ENCODE measurements at regions not wholly inside any gene's neighbourhood (a gene's known extent, or its start where the extent isn't known, plus 50 kb on each side); places are given as distances from the start of the nearest gene placed in this dataset.

GRCh38 chr17:33639103-33639880 is 346.2 kb upstream of the ASIC2 start:
- peaks cover 2% of the 10 kb centered on the region for H3K27me3 Mint-ChIP-seq (ENCODE audit: unreplicated experiment)
- no peak for DNase-seq
- no peak for TF ChIP-seq CTCF (IDR thresholded peaks at IDR 0.05; ENCODE audit: partially characterized antibody, unreplicated experiment)
- H3K4me1 Mint-ChIP-seq (ENCODE audit: low read depth, unreplicated experiment), result peaks cover 11% of the 10 kb centered on the region
- no peak overlapping the region for H3K27ac Mint-ChIP-seq (ENCODE audit: unreplicated experiment)
- H3K9me3 Mint-ChIP-seq (ENCODE audit: unreplicated experiment), result peaks cover 2% of the 10 kb centered on the region
- H3K36me3 Mint-ChIP-seq (ENCODE audit: unreplicated experiment), result peaks cover 8% of the 10 kb centered on the region
- H3K4me3 Mint-ChIP-seq (ENCODE audit: unreplicated experiment), result no peak overlapping the region

GRCh38 chr17:33640629-33641028 is 347.5 kb upstream of the ASIC2 start:
- DNase-seq, result no peak
- Mint-ChIP-seq H3K27ac (ENCODE audit: unreplicated experiment) (no peak overlapping the region), H3K27me3 (ENCODE audit: unreplicated experiment) (peaks cover 2% of the 10 kb centered on the region), H3K36me3 (ENCODE audit: unreplicated experiment) (peaks cover 8% of the 10 kb centered on the region), H3K4me1 (ENCODE audit: low read depth, unreplicated experiment) (peaks cover 11% of the 10 kb centered on the region), H3K4me3 (ENCODE audit: unreplicated experiment) (no peak overlapping the region), H3K9me3 (ENCODE audit: unreplicated experiment) (peaks cover 2% of the 10 kb centered on the region)
- no peak for TF ChIP-seq CTCF (IDR thresholded peaks at IDR 0.05; ENCODE audit: partially characterized antibody, unreplicated experiment)

DNA sequence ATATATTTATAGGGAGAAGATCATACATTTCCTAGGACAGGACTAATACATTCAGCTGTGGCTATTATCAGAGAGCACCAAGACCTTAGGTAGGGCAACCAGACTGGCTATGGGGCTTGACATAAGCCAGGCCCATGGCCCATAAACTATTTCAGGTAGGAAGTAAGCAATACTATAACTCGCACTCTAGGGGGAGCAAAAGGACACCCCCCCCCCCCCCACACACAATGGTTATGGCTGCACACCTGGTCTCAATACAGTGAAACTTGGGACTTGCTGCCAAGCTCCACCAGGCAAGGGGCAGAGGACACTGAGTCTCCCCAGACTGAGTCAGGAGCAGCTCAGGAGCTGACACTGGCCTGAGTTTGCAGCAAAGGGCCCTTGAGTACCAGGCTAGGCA is 348.9 kb upstream of the ASIC2 start:
- Mint-ChIP-seq H3K4me1 (ENCODE audit: low read depth, unreplicated experiment) (peaks cover 8% of the 10 kb centered on the region), H3K9me3 (ENCODE audit: unreplicated experiment) (no peaks in the 10 kb centered on the region), H3K4me3 (ENCODE audit: unreplicated experiment) (no peak overlapping the region), H3K36me3 (ENCODE audit: unreplicated experiment) (peaks cover 8% of the 10 kb centered on the region), H3K27ac (ENCODE audit: unreplicated experiment) (no peak overlapping the region), H3K27me3 (ENCODE audit: unreplicated experiment) (no peaks in the 10 kb centered on the region)
- DNase-seq, result no peak
- no peak for TF ChIP-seq CTCF (IDR thresholded peaks at IDR 0.05; ENCODE audit: partially characterized antibody, unreplicated experiment)

DNA sequence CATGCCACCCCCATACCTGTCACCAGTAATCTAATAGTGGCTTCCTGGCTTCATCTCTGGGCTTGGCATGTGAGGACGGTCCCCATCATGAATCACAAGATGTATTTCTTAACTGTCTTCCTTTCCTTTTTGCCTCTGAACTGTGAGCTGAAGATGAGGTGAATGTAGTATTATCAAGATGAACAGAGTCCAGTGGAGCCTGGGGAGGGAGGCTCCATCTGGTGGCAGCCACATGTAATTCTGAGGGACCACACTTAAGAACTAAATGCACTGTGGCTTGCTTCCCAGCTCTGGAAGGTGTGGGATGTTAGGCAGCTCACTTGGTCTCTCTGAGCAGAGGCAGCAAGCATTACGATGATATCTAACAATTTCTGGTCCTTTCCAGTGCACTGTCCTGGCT is 354.9 kb upstream of the ASIC2 start:
- H3K4me1 Mint-ChIP-seq (ENCODE audit: low read depth, unreplicated experiment), result peaks cover 9% of the 10 kb centered on the region
- no peak overlapping the region for H3K4me3 Mint-ChIP-seq (ENCODE audit: unreplicated experiment)
- peak; percentile 63 for TF ChIP-seq CTCF (IDR thresholded peaks at IDR 0.05; ENCODE audit: partially characterized antibody, unreplicated experiment)
- H3K36me3 Mint-ChIP-seq (ENCODE audit: unreplicated experiment), result no peaks in the 10 kb centered on the region
- H3K9me3 Mint-ChIP-seq (ENCODE audit: unreplicated experiment), result no peaks in the 10 kb centered on the region
- peak; percentile 39 for DNase-seq
- H3K27me3 Mint-ChIP-seq (ENCODE audit: unreplicated experiment), result no peaks in the 10 kb centered on the region
- H3K27ac Mint-ChIP-seq (ENCODE audit: unreplicated experiment), result peak overlapping the region; percentile 0

GRCh38 chr17:33650304-33650703 is 357.2 kb upstream of the ASIC2 start:
- H3K27ac Mint-ChIP-seq (ENCODE audit: unreplicated experiment), result no peak overlapping the region
- DNase-seq, result no peak
- peaks cover 9% of the 10 kb centered on the region for H3K4me1 Mint-ChIP-seq (ENCODE audit: low read depth, unreplicated experiment)
- TF ChIP-seq CTCF (IDR thresholded peaks at IDR 0.05; ENCODE audit: partially characterized antibody, unreplicated experiment), result no peak
- peaks cover 3% of the 10 kb centered on the region for H3K27me3 Mint-ChIP-seq (ENCODE audit: unreplicated experiment)
- H3K4me3 Mint-ChIP-seq (ENCODE audit: unreplicated experiment), result no peak overlapping the region
- no peaks in the 10 kb centered on the region for H3K9me3 Mint-ChIP-seq (ENCODE audit: unreplicated experiment)
- no peaks in the 10 kb centered on the region for H3K36me3 Mint-ChIP-seq (ENCODE audit: unreplicated experiment)

Data from glutamatergic neuron (in vitro differentiated cells).